ENCODE measurements at regions not wholly inside any gene's neighbourhood (a gene's known extent, or its start where the extent isn't known, plus 50 kb on each side); places are given as distances from the start of the nearest gene placed in this dataset.

GRCh38 chr11:114848027-114848426 lies 169.7 kb downstream of the NXPE2 start:
- Mint-ChIP-seq H3K27me3 (ENCODE audit: low read depth) (peaks cover 28% of the 10 kb centered on the region), H3K4me1 (ENCODE audit: low read depth) (no peaks in the 10 kb centered on the region), H3K27ac (ENCODE audit: unreplicated experiment) (no peak overlapping the region), H3K4me3 (ENCODE audit: unreplicated experiment) (no peak overlapping the region), H3K36me3 (ENCODE audit: low read depth) (no peaks in the 10 kb centered on the region), H3K9me3 (ENCODE audit: low read depth) (no peaks in the 10 kb centered on the region)
- DNase-seq (ENCODE audit: low spot score), result no peak
- no peak for TF ChIP-seq CTCF (IDR thresholded peaks at IDR 0.05)

GRCh38 chr11:114857281-114857680 lies 179.0 kb downstream of the NXPE2 start:
- no peak for TF ChIP-seq CTCF (IDR thresholded peaks at IDR 0.05)
- Mint-ChIP-seq H3K4me3 (ENCODE audit: unreplicated experiment) (no peak overlapping the region), H3K9me3 (ENCODE audit: low read depth) (peaks cover 4% of the 10 kb centered on the region), H3K36me3 (ENCODE audit: low read depth) (no peaks in the 10 kb centered on the region), H3K4me1 (ENCODE audit: low read depth) (no peaks in the 10 kb centered on the region), H3K27me3 (ENCODE audit: low read depth) (peaks cover 6% of the 10 kb centered on the region), H3K27ac (ENCODE audit: unreplicated experiment) (no peak overlapping the region)
- no peak for DNase-seq (ENCODE audit: low spot score)

DNA sequence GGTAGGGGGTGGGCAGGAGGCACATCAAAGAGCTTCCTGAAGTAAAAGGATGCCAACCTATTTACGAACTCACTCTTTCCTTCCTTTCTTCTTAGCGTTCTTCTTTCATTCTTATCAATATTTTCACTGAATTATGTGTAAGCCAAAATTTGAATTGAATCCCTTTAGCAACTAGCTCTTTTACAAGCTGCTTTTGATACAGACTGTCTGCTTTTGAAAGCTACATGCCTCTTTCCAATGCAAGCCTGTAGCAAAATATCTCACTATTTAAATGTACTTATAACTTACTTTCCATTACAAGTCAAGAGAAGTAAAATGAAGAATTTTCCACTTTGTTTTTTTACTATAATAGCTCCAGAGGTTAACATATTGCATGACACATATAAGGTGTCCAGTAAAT lies 186.6 kb downstream of the NXPE2 start:
- no peak for TF ChIP-seq CTCF (IDR thresholded peaks at IDR 0.05)
- DNase-seq (ENCODE audit: low spot score), result no peak
- Mint-ChIP-seq H3K27me3 (ENCODE audit: low read depth) (peaks cover 4% of the 10 kb centered on the region), H3K4me3 (ENCODE audit: unreplicated experiment) (no peak overlapping the region), H3K27ac (ENCODE audit: unreplicated experiment) (no peak overlapping the region), H3K4me1 (ENCODE audit: low read depth) (no peaks in the 10 kb centered on the region), H3K9me3 (ENCODE audit: low read depth) (peaks cover under 1% of the 10 kb centered on the region), H3K36me3 (ENCODE audit: low read depth) (no peaks in the 10 kb centered on the region)

DNA sequence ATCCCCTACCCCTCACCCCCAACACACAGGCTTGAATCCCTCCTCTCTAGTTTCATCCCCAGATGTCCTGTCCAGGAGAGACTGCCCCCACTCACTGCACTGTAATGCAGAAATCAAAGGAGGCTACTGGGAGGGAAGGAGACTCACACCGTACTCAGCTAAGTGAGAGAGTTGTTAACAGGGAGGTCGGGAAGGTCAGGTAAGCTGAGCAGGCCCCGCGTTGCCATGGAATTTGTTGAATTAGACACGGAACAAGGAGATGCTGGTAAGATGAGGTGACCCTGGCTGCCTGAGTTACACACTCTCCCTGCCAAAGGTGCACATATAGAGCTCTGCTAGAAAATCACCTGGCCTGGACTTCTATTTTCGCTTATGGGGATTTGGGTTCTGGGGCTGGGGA lies 197.9 kb downstream of the NXPE2 start:
- no peak for TF ChIP-seq CTCF (IDR thresholded peaks at IDR 0.05)
- no peaks in the 10 kb centered on the region for H3K36me3 Mint-ChIP-seq (ENCODE audit: low read depth)
- no peak overlapping the region for H3K4me3 Mint-ChIP-seq (ENCODE audit: unreplicated experiment)
- H3K4me1 Mint-ChIP-seq (ENCODE audit: low read depth), result no peaks in the 10 kb centered on the region
- DNase-seq (ENCODE audit: low spot score), result no peak
- H3K9me3 Mint-ChIP-seq (ENCODE audit: low read depth), result no peaks in the 10 kb centered on the region
- H3K27ac Mint-ChIP-seq (ENCODE audit: unreplicated experiment), result no peak overlapping the region
- H3K27me3 Mint-ChIP-seq (ENCODE audit: low read depth), result peaks cover 10% of the 10 kb centered on the region

GRCh38 chr11:114877976-114878375 lies 199.6 kb downstream of the NXPE2 start:
- no peak overlapping the region for H3K27ac Mint-ChIP-seq (ENCODE audit: unreplicated experiment)
- H3K9me3 Mint-ChIP-seq (ENCODE audit: low read depth), result no peaks in the 10 kb centered on the region
- no peaks in the 10 kb centered on the region for H3K4me1 Mint-ChIP-seq (ENCODE audit: low read depth)
- no peak for TF ChIP-seq CTCF (IDR thresholded peaks at IDR 0.05)
- H3K27me3 Mint-ChIP-seq (ENCODE audit: low read depth), result peaks cover 4% of the 10 kb centered on the region
- H3K36me3 Mint-ChIP-seq (ENCODE audit: low read depth), result no peaks in the 10 kb centered on the region
- DNase-seq (ENCODE audit: low spot score), result no peak
- no peak overlapping the region for H3K4me3 Mint-ChIP-seq (ENCODE audit: unreplicated experiment)
